A673 (cell line): ENCODE measurements at regions not wholly inside any gene's neighbourhood (a gene's known extent, or its start where the extent isn't known, plus 50 kb on each side); places are given as distances from the start of the nearest gene placed in this dataset.

ENCODE experiments used
- BruUV-seq: library from RNA; stranded (reverse); fragments of 400-500 nt; replicated peaks from 2 replicates; lab custom pipeline; 2021; lab: Mats Ljungman, UMichigan
- CTCF ChIA-PET: fragments of 300-600 bp; sonication (Branson Sonifier 250); formaldehyde crosslinking; loops from one replicate; lab custom pipeline; 2022; ENCODE audit warnings: antibody characterized with exemption; lab: Charles Lee
- POLR2A ChIA-PET: fragments of 300-600 bp; sonication (Branson Sonifier 250); formaldehyde crosslinking; loops from one replicate; lab custom pipeline; 2022; ENCODE audit warnings: antibody characterized with exemption; ENCODE audit not compliant: low non-redundant PET; lab: Charles Lee
- DNase-seq: peaks from one replicate; pipeline ENCODE4 v3.0.0-alpha.2; 2015; ENCODE audit warnings: low spot score
- H3K27ac ChIP-seq: fragments of 200-600 bp; sonication (generic); 2 replicates; pipeline ENCODE4 v1.5.1; 2016; ENCODE audit warnings: mixed run types, low read depth, mild to moderate bottlenecking, mixed read lengths, antibody characterized with exemption, low read length; ENCODE audit not compliant: poor library complexity, severe bottlenecking
- H3K27me3 ChIP-seq: fragments of 200-600 bp; sonication (generic); replicated peaks from 2 replicates; pipeline ENCODE4 v1.6.1; 2017; ENCODE audit warnings: mixed run types, low read depth, mild to moderate bottlenecking, mixed read lengths, antibody characterized with exemption, low read length; ENCODE audit not compliant: insufficient read depth, poor library complexity
- H3K36me3 ChIP-seq: fragments of 200-600 bp; sonication (generic); 2 replicates; pipeline ENCODE4 v1.6.1; 2016; ENCODE audit warnings: mixed run types, mild to moderate bottlenecking, mixed read lengths, antibody characterized with exemption, low read length; ENCODE audit not compliant: insufficient read depth, poor library complexity, severe bottlenecking
- H3K4me1 ChIP-seq: fragments of 200-600 bp; sonication (generic); 2 replicates; pipeline ENCODE4 v1.6.1; 2017; ENCODE audit warnings: mixed run types, mild to moderate bottlenecking, mixed read lengths, antibody characterized with exemption, low read length; ENCODE audit not compliant: insufficient read depth, poor library complexity, severe bottlenecking
- H3K4me3 ChIP-seq: fragments of 200-600 bp; sonication (generic); 2 replicates; pipeline ENCODE4 v1.5.1; 2016; ENCODE audit warnings: low read depth, mixed run types, mild to moderate bottlenecking, mixed read lengths, low read length; ENCODE audit not compliant: poor library complexity, severe bottlenecking
- H3K9me3 ChIP-seq: fragments of 200-600 bp; sonication (generic); 2 replicates; pipeline ENCODE4 v1.6.1; 2016; ENCODE audit warnings: mixed run types, low read depth, mild to moderate bottlenecking, mixed read lengths, antibody characterized with exemption, low read length; ENCODE audit not compliant: poor library complexity, severe bottlenecking
- EZH2 ChIP-seq: fragments of 200-600 bp; sonication (generic); IDR thresholded peaks from 2 replicates; pipeline ENCODE4 v1.6.1; 2017; ENCODE audit warnings: borderline replicate concordance, low read depth, mild to moderate bottlenecking, mixed read lengths, antibody characterized with exemption, low read length; ENCODE audit not compliant: poor library complexity, severe bottlenecking
- intact Hi-C: fragments of 100-400 bp; cut with micrococcal nuclease; formaldehyde crosslinking; loops from one replicate; pipeline ENCODE4 v1.10.0; 2022; ENCODE audit not compliant: unreplicated experiment
- TF ChIP-seq, protein P1 (sequence below): fragments of 300-800, 200-600 bp; sonication (generic); conservative IDR thresholded peaks from 2 replicates; pipeline ENCODE4 v1.5.1; 2017; ENCODE audit warnings: low read depth, mild to moderate bottlenecking, antibody characterized with exemption, low read length, moderate library complexity, mixed read lengths

DNA sequence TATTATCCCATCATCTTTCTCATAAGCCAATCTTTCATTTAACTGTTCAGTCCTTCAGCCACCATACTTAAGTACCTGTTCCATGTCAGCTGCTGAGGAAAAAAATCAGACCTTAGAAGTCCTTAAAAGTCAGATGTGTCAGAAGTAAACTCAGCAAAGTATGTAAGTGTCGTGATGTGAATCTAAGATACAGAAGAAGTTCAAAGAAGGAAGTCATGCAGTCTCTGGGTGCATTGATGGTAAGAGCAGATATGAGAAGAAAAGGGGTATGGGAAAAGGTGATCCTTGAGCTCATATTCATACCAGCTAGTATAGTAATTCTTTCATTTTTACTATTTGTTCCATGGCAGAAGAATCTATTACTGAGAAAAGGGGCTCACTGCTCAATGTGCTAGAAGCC lies 259.4 kb upstream of the CD180 start:
- BruUV-seq: no TSS peak
- TF ChIP-seq EZH2: no peak
- TF ChIP-seq, protein P1, sequence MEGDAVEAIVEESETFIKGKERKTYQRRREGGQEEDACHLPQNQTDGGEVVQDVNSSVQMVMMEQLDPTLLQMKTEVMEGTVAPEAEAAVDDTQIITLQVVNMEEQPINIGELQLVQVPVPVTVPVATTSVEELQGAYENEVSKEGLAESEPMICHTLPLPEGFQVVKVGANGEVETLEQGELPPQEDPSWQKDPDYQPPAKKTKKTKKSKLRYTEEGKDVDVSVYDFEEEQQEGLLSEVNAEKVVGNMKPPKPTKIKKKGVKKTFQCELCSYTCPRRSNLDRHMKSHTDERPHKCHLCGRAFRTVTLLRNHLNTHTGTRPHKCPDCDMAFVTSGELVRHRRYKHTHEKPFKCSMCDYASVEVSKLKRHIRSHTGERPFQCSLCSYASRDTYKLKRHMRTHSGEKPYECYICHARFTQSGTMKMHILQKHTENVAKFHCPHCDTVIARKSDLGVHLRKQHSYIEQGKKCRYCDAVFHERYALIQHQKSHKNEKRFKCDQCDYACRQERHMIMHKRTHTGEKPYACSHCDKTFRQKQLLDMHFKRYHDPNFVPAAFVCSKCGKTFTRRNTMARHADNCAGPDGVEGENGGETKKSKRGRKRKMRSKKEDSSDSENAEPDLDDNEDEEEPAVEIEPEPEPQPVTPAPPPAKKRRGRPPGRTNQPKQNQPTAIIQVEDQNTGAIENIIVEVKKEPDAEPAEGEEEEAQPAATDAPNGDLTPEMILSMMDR: no peak
- H3K4me1 ChIP-seq: peaks cover 42% of the 10 kb centered on the region
- no peak overlapping the region for H3K4me3 ChIP-seq
- peak overlapping the region; percentile 97 for H3K27ac ChIP-seq
- H3K27me3 ChIP-seq: no peaks in the 10 kb centered on the region
- H3K36me3 ChIP-seq: no peaks in the 10 kb centered on the region
- intact Hi-C loops: loop anchor here (1.0 to 5.0 kb wide), 3 partner anchors 211 to 811 kb away; no protein-coding TSS in a partner anchor
- DNase-seq: no peak
- ChIA-PET CTCF (no interaction called here), POLR2A (interaction anchor here (0.9 kb wide), 1 partner anchor 81 kb away, joined by 7 read pairs; no protein-coding TSS in a partner anchor)
- no peaks in the 10 kb centered on the region for H3K9me3 ChIP-seq

DNA sequence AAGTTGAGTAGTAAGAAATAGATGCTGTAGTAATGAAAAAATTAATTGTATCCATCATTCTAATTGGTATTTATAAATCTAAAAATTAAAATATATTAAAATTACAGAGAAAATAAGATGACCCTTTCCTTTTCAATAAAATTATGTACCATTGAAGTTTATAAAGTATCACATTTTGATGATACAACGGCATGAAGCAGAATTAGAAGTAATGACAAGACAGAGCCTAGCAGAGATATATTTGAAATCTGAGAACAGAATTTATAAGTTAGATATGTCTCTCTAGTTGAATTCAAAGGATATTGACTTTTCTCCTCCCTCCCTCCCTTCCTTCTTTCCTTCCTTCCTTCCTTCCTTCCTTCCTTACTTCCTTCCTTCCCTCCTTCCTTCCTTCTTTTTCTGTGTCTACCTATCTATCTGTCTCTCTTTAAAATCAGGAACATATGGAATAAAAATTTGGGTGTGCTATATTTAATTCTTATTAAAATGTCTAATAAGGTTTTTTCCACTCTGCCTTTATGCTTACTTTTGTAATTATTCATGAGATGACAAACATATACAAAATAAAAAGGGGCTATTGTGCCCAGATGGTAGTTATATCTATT lies 258.5 kb upstream of the CD180 start:
- TF ChIP-seq, protein P1: no peak
- TF ChIP-seq EZH2: no peak
- DNase-seq: peak; percentile 89
- Histone ChIP-seq H3K4me3 (no peak overlapping the region), H3K4me1 (peaks cover 51% of the 10 kb centered on the region), H3K36me3 (no peaks in the 10 kb centered on the region), H3K27ac (peak overlapping the region; percentile 97), H3K9me3 (no peaks in the 10 kb centered on the region), H3K27me3 (no peaks in the 10 kb centered on the region)
- POLR2A ChIA-PET: interaction anchor here (0.6 to 0.9 kb wide), 4 partner anchors 80 to 481 kb away, joined by 3 to 8 read pairs (median 6); no protein-coding TSS in a partner anchor
- CTCF ChIA-PET: interaction anchor here (0.6 kb wide), 1 partner anchor 184 kb away, joined by 3 read pairs; no protein-coding TSS in a partner anchor
- no TSS peak for BruUV-seq
- intact Hi-C loops: loop anchor here (1.0 to 5.0 kb wide), 3 partner anchors 210 to 812 kb away; no protein-coding TSS in a partner anchor

DNA sequence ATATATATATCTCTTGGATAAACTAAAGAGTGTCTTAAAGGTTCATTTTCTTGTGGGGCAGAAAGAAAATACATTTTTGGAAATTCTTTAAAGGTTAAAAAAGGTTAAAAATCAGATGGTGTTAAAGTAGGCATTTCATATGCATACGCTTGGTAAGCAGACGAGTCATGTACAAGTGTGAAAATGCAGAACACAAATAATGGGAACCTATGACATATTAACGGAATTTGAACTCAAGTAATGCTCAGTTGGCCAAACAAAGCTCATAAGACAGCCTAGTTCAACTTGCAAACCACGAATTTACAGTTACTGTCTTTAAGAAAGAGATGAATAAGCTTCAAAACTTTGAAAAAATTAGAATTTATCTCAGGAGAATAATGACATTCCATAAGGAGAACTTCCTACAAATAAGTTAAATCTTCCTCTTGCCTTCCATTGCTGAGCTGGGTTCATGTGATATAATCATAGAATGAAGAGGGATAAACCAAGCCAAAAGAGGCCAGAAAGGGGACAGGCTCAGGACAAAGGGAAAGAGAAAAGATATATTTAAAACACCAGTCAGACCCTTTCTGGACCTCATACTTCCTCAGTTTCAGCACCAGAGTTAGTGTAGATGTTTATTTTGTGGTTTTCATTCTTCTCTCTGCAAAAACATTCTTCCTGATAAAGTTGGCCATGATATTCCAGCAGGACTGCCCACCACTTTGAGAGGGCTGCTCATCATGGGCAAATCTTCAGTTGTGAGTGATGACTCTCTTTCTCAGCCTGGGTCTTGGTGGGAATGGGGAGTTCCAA lies 256.7 kb upstream of the CD180 start:
- H3K27me3 ChIP-seq: no peaks in the 10 kb centered on the region
- no TSS peak for BruUV-seq
- no peak for DNase-seq
- no peak overlapping the region for H3K4me3 ChIP-seq
- no peaks in the 10 kb centered on the region for H3K36me3 ChIP-seq
- ChIA-PET POLR2A (no interaction called here), CTCF (interaction anchor here (1.1 kb wide), 1 partner anchor 207 kb away, joined by 3 read pairs; no protein-coding TSS in a partner anchor)
- peak overlapping the region; percentile 93 for H3K27ac ChIP-seq
- peaks cover 52% of the 10 kb centered on the region for H3K4me1 ChIP-seq
- intact Hi-C loops: no loop called here
- TF ChIP-seq EZH2: no peak
- TF ChIP-seq, protein P1: no peak
- no peaks in the 10 kb centered on the region for H3K9me3 ChIP-seq
